Smooth muscle cell (in vitro differentiated cells): ENCODE measurements at regions not wholly inside any gene's neighbourhood (a gene's known extent, or its start where the extent isn't known, plus 50 kb on each side); places are given as distances from the start of the nearest gene placed in this dataset.

Source experiments
- DNase-seq: peaks from one replicate; lab custom pipeline; 2025; ENCODE audit not compliant: unreplicated experiment; lab: John Stamatoyannopoulos, UW
- H2AFZ ChIP-seq: fragments of 200-600 bp; sonication (generic); 2 replicates; pipeline ENCODE4 v1.6.0; 2016; ENCODE audit warnings: antibody characterized with exemption, low read depth, mild to moderate bottlenecking
- H3F3A ChIP-seq: fragments of 200-600 bp; sonication (generic); 2 replicates; pipeline ENCODE4 v1.6.0; 2017; ENCODE audit warnings: antibody characterized with exemption, low read depth
- H3K27ac ChIP-seq: fragments of 200-600 bp; sonication (generic); 2 replicates; pipeline ENCODE4 v1.5.1; 2016; ENCODE audit warnings: low read depth, mild to moderate bottlenecking
- H3K27me3 ChIP-seq: fragments of 200-600 bp; sonication (generic); 2 replicates; pipeline ENCODE4 v1.6.1; 2016; ENCODE audit warnings: low read depth, mild to moderate bottlenecking
- H3K36me3 ChIP-seq: fragments of 200-600 bp; sonication (generic); 2 replicates; pipeline ENCODE4 v1.5.1; 2016; ENCODE audit warnings: low read depth
- H3K4me1 ChIP-seq: fragments of 200-600 bp; sonication (generic); 2 replicates; pipeline ENCODE4 v1.5.1; 2016; ENCODE audit warnings: low read depth
- H3K4me2 ChIP-seq: fragments of 200-600 bp; sonication (generic); 2 replicates; pipeline ENCODE4 v1.6.0; 2016; ENCODE audit warnings: mild to moderate bottlenecking
- H3K4me3 ChIP-seq: fragments of 200-600 bp; sonication (generic); 2 replicates; pipeline ENCODE4 v1.5.1; 2016; ENCODE audit warnings: mild to moderate bottlenecking
- H3K79me2 ChIP-seq: fragments of 200-600 bp; sonication (generic); 2 replicates; pipeline ENCODE4 v1.6.0; 2016; ENCODE audit warnings: low read depth, mild to moderate bottlenecking
- H3K9ac ChIP-seq: fragments of 200-600 bp; sonication (generic); 2 replicates; pipeline ENCODE4 v1.6.0; 2016; ENCODE audit warnings: low read depth
- H3K9me3 ChIP-seq: fragments of 200-600 bp; sonication (generic); replicated peaks from 2 replicates; pipeline ENCODE4 v1.5.1; 2016; ENCODE audit warnings: low read depth
- H4K20me1 ChIP-seq: fragments of 200-600 bp; sonication (generic); 2 replicates; pipeline ENCODE4 v1.6.0; 2016; ENCODE audit warnings: low read depth
- WGBS: methylation state at CpG from one replicate; pipeline ENCODE4 v1.1.7; 2016; ENCODE audit warnings: low lambda C conversion rate; 5-methylcytosine and 5-hydroxymethylcytosine counted together
- TF ChIP-seq, protein P1 (sequence below): fragments of 200-600 bp; sonication (generic); IDR thresholded peaks from 2 replicates; pipeline ENCODE4 v1.5.1; 2017; ENCODE audit warnings: borderline replicate concordance, mild to moderate bottlenecking, antibody characterized with exemption; ENCODE audit not compliant: insufficient read depth, poor library complexity, severe bottlenecking

DNA sequence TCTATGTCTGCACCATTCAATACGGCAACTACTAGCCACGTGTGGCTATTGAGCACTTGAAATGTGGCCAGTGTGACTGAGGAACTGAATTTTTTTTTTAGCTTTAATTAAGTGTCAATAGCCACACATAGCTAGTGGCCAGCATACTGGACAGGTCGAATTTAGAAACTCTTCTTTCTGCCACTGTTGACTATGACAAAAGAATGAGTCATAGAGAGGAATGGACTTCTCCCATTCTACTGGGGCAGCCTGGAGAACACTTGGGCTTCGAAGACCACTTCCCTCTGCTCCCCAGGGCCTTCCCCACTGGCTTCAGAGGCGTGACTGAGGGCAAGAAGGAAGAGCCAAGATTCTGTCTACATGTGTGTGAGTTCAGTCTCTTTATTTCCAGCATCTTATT is 137.5 kb downstream of the SNX10 start:
- H3K79me2 ChIP-seq: no peaks in the 10 kb centered on the region
- no peak overlapping the region for H2AFZ ChIP-seq
- TF ChIP-seq, protein P1, sequence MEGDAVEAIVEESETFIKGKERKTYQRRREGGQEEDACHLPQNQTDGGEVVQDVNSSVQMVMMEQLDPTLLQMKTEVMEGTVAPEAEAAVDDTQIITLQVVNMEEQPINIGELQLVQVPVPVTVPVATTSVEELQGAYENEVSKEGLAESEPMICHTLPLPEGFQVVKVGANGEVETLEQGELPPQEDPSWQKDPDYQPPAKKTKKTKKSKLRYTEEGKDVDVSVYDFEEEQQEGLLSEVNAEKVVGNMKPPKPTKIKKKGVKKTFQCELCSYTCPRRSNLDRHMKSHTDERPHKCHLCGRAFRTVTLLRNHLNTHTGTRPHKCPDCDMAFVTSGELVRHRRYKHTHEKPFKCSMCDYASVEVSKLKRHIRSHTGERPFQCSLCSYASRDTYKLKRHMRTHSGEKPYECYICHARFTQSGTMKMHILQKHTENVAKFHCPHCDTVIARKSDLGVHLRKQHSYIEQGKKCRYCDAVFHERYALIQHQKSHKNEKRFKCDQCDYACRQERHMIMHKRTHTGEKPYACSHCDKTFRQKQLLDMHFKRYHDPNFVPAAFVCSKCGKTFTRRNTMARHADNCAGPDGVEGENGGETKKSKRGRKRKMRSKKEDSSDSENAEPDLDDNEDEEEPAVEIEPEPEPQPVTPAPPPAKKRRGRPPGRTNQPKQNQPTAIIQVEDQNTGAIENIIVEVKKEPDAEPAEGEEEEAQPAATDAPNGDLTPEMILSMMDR: no peak
- peaks cover 8% of the 10 kb centered on the region for H3K4me1 ChIP-seq
- no peaks in the 10 kb centered on the region for H3K9me3 ChIP-seq
- no peak overlapping the region for H3K4me3 ChIP-seq
- H3K27me3 ChIP-seq: no peaks in the 10 kb centered on the region
- H3K27ac ChIP-seq: no peak overlapping the region
- H3K9ac ChIP-seq: no peak overlapping the region
- no peaks in the 10 kb centered on the region for H4K20me1 ChIP-seq
- no peaks in the 10 kb centered on the region for H3K36me3 ChIP-seq
- no peaks in the 10 kb centered on the region for H3F3A ChIP-seq
- 92% methylated on average over 5 of the region's 5 CpGs for WGBS
- no peak for DNase-seq
- no peak overlapping the region for H3K4me2 ChIP-seq

DNA sequence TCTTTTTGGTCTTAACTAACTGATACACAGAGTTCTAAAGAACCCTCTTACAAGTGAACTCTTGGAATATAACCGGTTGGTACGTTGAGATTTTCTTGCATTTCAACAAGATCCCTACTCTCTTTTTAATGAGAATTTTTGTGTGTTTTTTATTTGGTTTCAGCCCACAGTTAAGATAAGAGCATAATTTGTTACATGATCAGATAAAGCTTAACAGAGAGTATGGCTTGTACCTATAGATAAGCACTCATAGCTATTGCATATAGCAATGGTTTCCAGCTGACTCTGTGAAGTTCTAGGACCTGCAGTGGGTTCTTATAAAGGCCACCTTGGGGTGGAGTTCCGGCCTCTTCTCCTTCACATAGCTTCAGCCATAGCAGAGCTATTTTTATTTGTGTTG is 143.3 kb downstream of the SNX10 start:
- H3K27me3 ChIP-seq: no peaks in the 10 kb centered on the region
- no peaks in the 10 kb centered on the region for H3K79me2 ChIP-seq
- no peak overlapping the region for H3K4me2 ChIP-seq
- no peak overlapping the region for H3K9ac ChIP-seq
- no peak overlapping the region for H3K4me3 ChIP-seq
- no peaks in the 10 kb centered on the region for H4K20me1 ChIP-seq
- TF ChIP-seq, protein P1: no peak
- DNase-seq: no peak
- H3K9me3 ChIP-seq: no peaks in the 10 kb centered on the region
- no peak overlapping the region for H2AFZ ChIP-seq
- H3K36me3 ChIP-seq: no peaks in the 10 kb centered on the region
- WGBS: 63% methylated on average over 3 of the region's 3 CpGs
- peaks cover 9% of the 10 kb centered on the region for H3K4me1 ChIP-seq
- no peak overlapping the region for H3K27ac ChIP-seq
- no peaks in the 10 kb centered on the region for H3F3A ChIP-seq

DNA sequence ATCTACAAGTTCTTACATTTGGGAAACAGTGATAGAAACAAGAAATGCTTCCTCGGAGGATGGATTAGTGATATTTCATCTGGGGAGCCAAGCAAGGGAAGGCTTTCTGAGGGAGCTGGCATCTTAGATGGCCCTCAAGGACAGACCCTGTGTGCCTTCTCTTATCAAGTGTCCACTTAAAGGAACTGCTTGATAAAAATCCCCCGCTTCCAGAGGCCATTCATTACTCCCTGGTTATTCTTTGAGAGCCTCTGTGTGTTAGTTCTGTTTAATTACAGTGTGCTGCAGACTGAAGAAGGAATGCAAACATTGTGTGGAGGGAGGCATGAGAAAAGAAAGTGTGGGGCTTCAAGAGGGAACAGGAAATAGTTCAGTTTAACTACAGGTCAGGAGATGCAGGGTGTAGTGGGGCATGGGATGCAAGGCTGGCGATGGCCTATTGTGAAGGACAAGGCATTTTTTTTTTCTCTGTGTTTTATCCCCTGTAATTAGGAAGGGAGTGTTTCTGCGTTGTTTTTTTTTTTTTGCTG is 145.4 kb downstream of the SNX10 start:
- no peaks in the 10 kb centered on the region for H3K79me2 ChIP-seq
- TF ChIP-seq, protein P1: no peak

DNA sequence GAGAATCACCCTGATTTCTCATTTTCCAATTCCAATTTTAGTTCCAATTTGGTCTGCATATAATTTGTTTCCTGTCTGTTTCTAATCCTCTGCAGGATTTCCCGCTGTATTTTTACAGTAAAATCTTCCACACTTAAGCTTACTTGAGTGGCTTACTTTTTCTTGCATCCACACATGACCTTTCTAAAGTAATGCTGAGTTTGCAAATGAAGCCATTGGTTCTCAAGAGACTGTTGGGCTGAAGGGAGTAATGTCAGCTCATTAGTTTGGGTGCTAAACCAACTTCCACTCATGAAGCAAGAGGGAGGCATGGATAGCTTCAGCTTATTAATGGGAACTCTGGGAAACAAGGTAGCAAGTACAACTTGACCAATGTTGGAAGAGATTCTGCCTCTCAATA is 146.4 kb downstream of the SNX10 start:
- H3K4me1 ChIP-seq: peaks cover 25% of the 10 kb centered on the region
- TF ChIP-seq, protein P1: no peak
- H4K20me1 ChIP-seq: no peaks in the 10 kb centered on the region
- DNase-seq: no peak
- H3K27me3 ChIP-seq: no peaks in the 10 kb centered on the region
- no peaks in the 10 kb centered on the region for H3K36me3 ChIP-seq
- H3K9me3 ChIP-seq: no peaks in the 10 kb centered on the region
- H3K4me2 ChIP-seq: no peak overlapping the region
- H3K4me3 ChIP-seq: no peak overlapping the region
- H3K27ac ChIP-seq: no peak overlapping the region
- peak overlapping the region; percentile 3 for H2AFZ ChIP-seq
- H3F3A ChIP-seq: no peaks in the 10 kb centered on the region
- no peaks in the 10 kb centered on the region for H3K79me2 ChIP-seq
- 42% methylated on average over 1 of the region's 1 CpG for WGBS
- H3K9ac ChIP-seq: no peak overlapping the region

More for the DNA sequence above, 145.4 kb downstream of the SNX10 start:
- no peak overlapping the region for H3K4me3 ChIP-seq
- H3K4me1 ChIP-seq: peaks cover 25% of the 10 kb centered on the region
- no peak overlapping the region for H3K4me2 ChIP-seq
- H3K36me3 ChIP-seq: no peaks in the 10 kb centered on the region
- H3F3A ChIP-seq: no peaks in the 10 kb centered on the region
- H3K9me3 ChIP-seq: no peaks in the 10 kb centered on the region
- no peak overlapping the region for H3K27ac ChIP-seq
- H3K9ac ChIP-seq: no peak overlapping the region
- H3K27me3 ChIP-seq: no peaks in the 10 kb centered on the region
- WGBS: 53% methylated on average over 4 of the region's 4 CpGs
- no peaks in the 10 kb centered on the region for H4K20me1 ChIP-seq
- peak overlapping the region; percentile 29 for H2AFZ ChIP-seq
- DNase-seq: no peak
